22Rv1 (cell line): ENCODE measurements at regions not wholly inside any gene's neighbourhood (a gene's known extent, or its start where the extent isn't known, plus 50 kb on each side); places are given as distances from the start of the nearest gene placed in this dataset.

Experiments used
- H3K27ac ChIP-seq: fragments of 450-650 bp; 2 replicates; pipeline ENCODE4 v1.5.1; 2017
- ZFX ChIP-seq: fragments of 450-650 bp; IDR thresholded peaks from 2 replicates; pipeline ENCODE4 v1.6.1; 2017; ENCODE audit warnings: antibody characterized with exemption, borderline replicate concordance
- TF ChIP-seq, protein P1 (sequence below): fragments of 450-650 bp; IDR thresholded peaks from 2 replicates; pipeline ENCODE4 v1.5.1; 2017; ENCODE audit warnings: mild to moderate bottlenecking

GRCh38 chr17:73729101-73729500, 84.9 kb upstream of the SDK2 start:
- no peak overlapping the region for H3K27ac ChIP-seq
- TF ChIP-seq, protein P1, sequence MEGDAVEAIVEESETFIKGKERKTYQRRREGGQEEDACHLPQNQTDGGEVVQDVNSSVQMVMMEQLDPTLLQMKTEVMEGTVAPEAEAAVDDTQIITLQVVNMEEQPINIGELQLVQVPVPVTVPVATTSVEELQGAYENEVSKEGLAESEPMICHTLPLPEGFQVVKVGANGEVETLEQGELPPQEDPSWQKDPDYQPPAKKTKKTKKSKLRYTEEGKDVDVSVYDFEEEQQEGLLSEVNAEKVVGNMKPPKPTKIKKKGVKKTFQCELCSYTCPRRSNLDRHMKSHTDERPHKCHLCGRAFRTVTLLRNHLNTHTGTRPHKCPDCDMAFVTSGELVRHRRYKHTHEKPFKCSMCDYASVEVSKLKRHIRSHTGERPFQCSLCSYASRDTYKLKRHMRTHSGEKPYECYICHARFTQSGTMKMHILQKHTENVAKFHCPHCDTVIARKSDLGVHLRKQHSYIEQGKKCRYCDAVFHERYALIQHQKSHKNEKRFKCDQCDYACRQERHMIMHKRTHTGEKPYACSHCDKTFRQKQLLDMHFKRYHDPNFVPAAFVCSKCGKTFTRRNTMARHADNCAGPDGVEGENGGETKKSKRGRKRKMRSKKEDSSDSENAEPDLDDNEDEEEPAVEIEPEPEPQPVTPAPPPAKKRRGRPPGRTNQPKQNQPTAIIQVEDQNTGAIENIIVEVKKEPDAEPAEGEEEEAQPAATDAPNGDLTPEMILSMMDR: no peak
- TF ChIP-seq ZFX: no peak

DNA sequence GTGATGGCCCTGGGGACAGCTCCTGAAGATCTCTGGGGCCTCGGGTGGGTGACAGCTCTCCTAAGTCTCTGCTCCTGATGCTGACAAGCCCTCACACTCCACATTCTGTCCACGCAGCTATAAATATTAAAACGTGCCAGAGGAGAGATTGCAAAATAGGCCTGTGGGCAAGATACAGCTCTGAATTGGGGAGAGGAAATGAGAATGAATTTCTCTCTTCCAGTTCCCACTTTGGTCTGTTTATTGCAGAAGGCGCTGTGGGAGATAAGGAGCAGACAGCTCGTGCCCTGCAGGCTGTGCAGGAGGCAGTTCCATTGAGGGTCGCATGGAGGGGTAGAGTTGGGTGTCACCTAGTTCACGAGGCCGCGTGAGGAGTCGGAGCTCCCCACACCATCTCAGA, 87.5 kb upstream of the SDK2 start:
- TF ChIP-seq, protein P1: no peak
- TF ChIP-seq ZFX: no peak
- H3K27ac ChIP-seq: no peak overlapping the region

- no peak overlapping the region for H3K27ac ChIP-seq
- TF ChIP-seq ZFX: no peak
- TF ChIP-seq, protein P1: no peak
Measured at GRCh38 chr17:73733517-73733916, 89.3 kb upstream of the SDK2 start.

GRCh38 chr17:73735245-73735644, 91.0 kb upstream of the SDK2 start:
- TF ChIP-seq ZFX: no peak
- TF ChIP-seq, protein P1: no peak
- H3K27ac ChIP-seq: no peak overlapping the region

DNA sequence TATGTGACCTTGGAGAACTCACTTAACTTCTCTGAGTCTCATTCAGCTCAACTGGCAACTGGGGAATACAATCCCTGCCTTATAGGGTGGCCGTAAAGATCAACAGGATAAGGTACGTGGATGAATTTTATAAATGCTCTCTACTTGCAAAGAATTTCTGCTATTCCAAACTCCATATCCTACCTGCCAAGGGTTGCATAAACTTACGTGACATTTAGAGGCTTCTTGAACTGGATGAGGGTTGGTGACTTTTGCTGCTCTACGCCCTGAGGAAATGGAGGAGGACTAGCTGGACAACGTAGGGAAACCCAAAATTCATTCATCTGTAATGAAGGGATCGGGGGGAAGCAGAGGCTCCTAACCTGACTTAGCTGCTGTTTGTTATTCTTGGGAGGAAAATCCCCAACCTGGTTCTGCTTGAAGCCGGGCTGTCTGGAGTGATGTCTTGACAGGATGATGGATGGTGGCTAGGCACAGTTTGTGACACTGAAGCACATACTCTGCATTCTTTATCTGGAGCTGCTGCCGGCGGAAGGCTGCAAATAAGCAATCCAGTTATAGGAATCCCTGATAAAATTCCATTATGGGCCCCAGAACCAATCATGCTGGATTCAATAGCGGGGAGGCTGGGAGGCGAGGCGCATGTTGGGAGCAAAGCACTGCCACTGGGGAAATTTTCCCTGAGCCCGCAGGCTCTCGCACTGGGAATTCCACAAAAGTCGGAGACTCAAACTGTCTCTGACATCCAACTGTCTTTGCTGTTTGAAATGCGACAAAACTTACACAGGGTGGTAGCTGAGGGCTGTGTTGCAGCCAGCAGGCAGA, 94.7 kb upstream of the SDK2 start:
- no peak overlapping the region for H3K27ac ChIP-seq
- no peak for TF ChIP-seq ZFX
- TF ChIP-seq, protein P1: no peak

- no peak overlapping the region for H3K27ac ChIP-seq
- TF ChIP-seq, protein P1: no peak
- no peak for TF ChIP-seq ZFX
Measured at GRCh38 chr17:73740370-73740769, 96.1 kb upstream of the SDK2 start.

- TF ChIP-seq, protein P1: no peak
- TF ChIP-seq ZFX: no peak
- H3K27ac ChIP-seq: no peak overlapping the region
Measured at GRCh38 chr17:73742948-73743381, 98.7 kb upstream of the SDK2 start.
